ENCODE measurements at regions not wholly inside any gene's neighbourhood (a gene's known extent, or its start where the extent isn't known, plus 50 kb on each side); places are given as distances from the start of the nearest gene placed in this dataset.
A peak's percentile ranks its signal among the peaks of the same experiment; 100 is the strongest.

GRCh38 chr7:18350678-18351077 lies 144.9 kb upstream of the HDAC9 start:
- intact Hi-C loops (cut with DNase I): loop anchor here (10.0 kb wide), 1 partner anchor 224 kb away; no protein-coding TSS in a partner anchor
- DNase-seq (no peak), FAIRE-seq (no peak)
- Histone ChIP-seq H3K4me1 (ENCODE audit: control insufficient read depth in 2 of 3, insufficient read depth in 2 of 3, low read depth in 1 of 3, low read length in 3 of 3) (no peaks in the 10 kb centered on the region), H3K27ac (ENCODE audit: low read depth in 2 of 2, low read length in 2 of 2) (no peak overlapping the region), H3K36me3 (ENCODE audit: control insufficient read depth in 2 of 3, insufficient read depth in 3 of 3, low read length in 3 of 3) (no peaks in the 10 kb centered on the region), H3K9ac (ENCODE audit: low read length in 3 of 3) (no peak overlapping the region), H3K27me3 (ENCODE audit: control insufficient read depth, insufficient read depth, low read length) (no peaks in the 10 kb centered on the region), H3K4me3 (ENCODE audit: low read length in 3 of 3) (no peak overlapping the region), H3K9me3 (ENCODE audit: control insufficient read depth in 2 of 3, insufficient read depth in 1 of 3, low read length in 3 of 3) (no peaks in the 10 kb centered on the region)
- no peak for TF ChIP-seq CTCF (IDR thresholded peaks at IDR 0.05; ENCODE audit: borderline replicate concordance, extremely low read depth, insufficient read depth)

- no peaks in the 10 kb centered on the region for H3K9me3 ChIP-seq (ENCODE audit: control insufficient read depth in 2 of 3, insufficient read depth in 1 of 3, low read length in 3 of 3)
- intact Hi-C loops (cut with DNase I): loop anchor here (10.0 kb wide), 1 partner anchor 222 kb away; no protein-coding TSS in a partner anchor
- FAIRE-seq (peak; percentile 66), DNase-seq (peak in 3 of 5 donors; percentile 64 to 75 (median 74))
- no peaks in the 10 kb centered on the region for H3K27me3 ChIP-seq (ENCODE audit: control insufficient read depth, insufficient read depth, low read length)
- no peak overlapping the region for H3K9ac ChIP-seq (ENCODE audit: low read length in 3 of 3)
- no peaks in the 10 kb centered on the region for H3K36me3 ChIP-seq (ENCODE audit: control insufficient read depth in 2 of 3, insufficient read depth in 3 of 3, low read length in 3 of 3)
- H3K27ac ChIP-seq (ENCODE audit: low read depth in 2 of 2, low read length in 2 of 2): no peak overlapping the region
- H3K4me3 ChIP-seq (ENCODE audit: low read length in 3 of 3): no peak overlapping the region
- peak; percentile 57 for TF ChIP-seq CTCF (IDR thresholded peaks at IDR 0.05; ENCODE audit: borderline replicate concordance, extremely low read depth, insufficient read depth)
- H3K4me1 ChIP-seq (ENCODE audit: control insufficient read depth in 2 of 3, insufficient read depth in 2 of 3, low read depth in 1 of 3, low read length in 3 of 3): no peaks in the 10 kb centered on the region
These were observed 143.0 kb upstream of the HDAC9 start for GRCh38 chr7:18352339-18353255.

- intact Hi-C loops (cut with DNase I): loop anchor here (10.0 kb wide), 1 partner anchor 221 kb away; no protein-coding TSS in a partner anchor
- H3K36me3 ChIP-seq (ENCODE audit: control insufficient read depth in 2 of 3, insufficient read depth in 3 of 3, low read length in 3 of 3): no peaks in the 10 kb centered on the region
- TF ChIP-seq CTCF (IDR thresholded peaks at IDR 0.05; ENCODE audit: borderline replicate concordance, extremely low read depth, insufficient read depth): no peak
- H3K27me3 ChIP-seq (ENCODE audit: control insufficient read depth, insufficient read depth, low read length): no peaks in the 10 kb centered on the region
- no peaks in the 10 kb centered on the region for H3K9me3 ChIP-seq (ENCODE audit: control insufficient read depth in 2 of 3, insufficient read depth in 1 of 3, low read length in 3 of 3)
- no peak for DNase-seq
- H3K27ac ChIP-seq (ENCODE audit: low read depth in 2 of 2, low read length in 2 of 2): no peak overlapping the region
- H3K9ac ChIP-seq (ENCODE audit: low read length in 3 of 3): no peak overlapping the region
- no peak for FAIRE-seq
- no peaks in the 10 kb centered on the region for H3K4me1 ChIP-seq (ENCODE audit: control insufficient read depth in 2 of 3, insufficient read depth in 2 of 3, low read depth in 1 of 3, low read length in 3 of 3)
- H3K4me3 ChIP-seq (ENCODE audit: low read length in 3 of 3): no peak overlapping the region
These were observed 142.2 kb upstream of the HDAC9 start for GRCh38 chr7:18353339-18353738.

All from kidney (tissue), 13 donors.